HEK293T (cell line): ENCODE measurements at regions not wholly inside any gene's neighbourhood (a gene's known extent, or its start where the extent isn't known, plus 50 kb on each side); places are given as distances from the start of the nearest gene placed in this dataset.

Experiments
- CTCF ChIA-PET: fragments of 350-600 bp; formaldehyde crosslinking; extraction: SDS; loops from one replicate; lab custom pipeline; 2021; ENCODE audit warnings: antibody characterized with exemption, inconsistent platforms; lab: Yijun Ruan, JAX
- POLR2A ChIA-PET: fragments of 350-600 bp; formaldehyde crosslinking; extraction: SDS; loops from one replicate; lab custom pipeline; 2020; ENCODE audit warnings: antibody characterized with exemption, inconsistent platforms; lab: Yijun Ruan, JAX
- DNase-seq: peaks from one replicate; pipeline ENCODE4 v3.0.0; 2012; ENCODE audit warnings: mixed read lengths; ENCODE audit errors: extremely low spot score
- ARNT ChIP-seq: fragments of 450-650 bp; IDR thresholded peaks from 2 replicates; pipeline ENCODE4 v1.6.1; 2017; ENCODE audit warnings: mild to moderate bottlenecking
- BHLHE40 ChIP-seq: fragments of 450-650 bp; IDR thresholded peaks from 2 replicates; pipeline ENCODE4 v1.6.1; 2016; ENCODE audit warnings: mild to moderate bottlenecking, moderate library complexity, borderline replicate concordance
- CTBP1 ChIP-seq: fragments of 450-650 bp; IDR thresholded peaks from 2 replicates; pipeline ENCODE4 v1.6.1; 2016; ENCODE audit warnings: borderline replicate concordance
- ELF4 ChIP-seq: fragments of 450-650 bp; IDR thresholded peaks from 2 replicates; pipeline ENCODE4 v1.6.1; 2017; ENCODE audit warnings: antibody characterized with exemption
- FOXA1 ChIP-seq: fragments of 450-650 bp; IDR thresholded peaks from 2 replicates; pipeline ENCODE4 v1.6.1; 2016; ENCODE audit warnings: mild to moderate bottlenecking
- FOXK2 ChIP-seq: fragments of 450-650 bp; IDR thresholded peaks from 2 replicates; pipeline ENCODE4 v1.6.1; 2016; ENCODE audit warnings: mild to moderate bottlenecking
- FOXM1 ChIP-seq: fragments of 450-650 bp; IDR thresholded peaks from 2 replicates; pipeline ENCODE4 v1.6.1; 2017; ENCODE audit warnings: mild to moderate bottlenecking, borderline replicate concordance
- HDGF ChIP-seq: fragments of 450-650 bp; IDR thresholded peaks from 2 replicates; pipeline ENCODE4 v1.6.1; 2017; ENCODE audit warnings: antibody characterized with exemption, borderline replicate concordance
- L3MBTL2 ChIP-seq: fragments of 450-650 bp; conservative IDR thresholded peaks from 2 replicates; pipeline ENCODE4 v1.6.1; 2016; ENCODE audit warnings: mild to moderate bottlenecking
- LEF1 ChIP-seq: fragments of 450-650 bp; IDR thresholded peaks from 2 replicates; pipeline ENCODE4 v1.6.1; 2017; ENCODE audit warnings: mild to moderate bottlenecking, borderline replicate concordance
- NFRKB ChIP-seq: fragments of 450-650 bp; IDR thresholded peaks from 2 replicates; pipeline ENCODE4 v1.6.1; 2016; ENCODE audit warnings: mild to moderate bottlenecking, moderate library complexity
- PKNOX1 ChIP-seq: fragments of 450-650 bp; IDR thresholded peaks from 2 replicates; pipeline ENCODE4 v1.6.1; 2016
- SP1 ChIP-seq: fragments of 450-650 bp; IDR thresholded peaks from 2 replicates; pipeline ENCODE4 v1.6.1; 2017
- SUZ12 ChIP-seq: fragments of 450-650 bp; IDR thresholded peaks from 2 replicates; pipeline ENCODE4 v1.6.1; 2016; ENCODE audit warnings: mild to moderate bottlenecking
- TARDBP ChIP-seq: fragments of 450-650 bp; IDR thresholded peaks from 2 replicates; pipeline ENCODE4 v1.6.1; 2016
- ZNF384 ChIP-seq: fragments of 450-650 bp; IDR thresholded peaks from 2 replicates; pipeline ENCODE4 v1.6.1; 2016

- TF ChIP-seq FOXK2: no peak
- no peak for TF ChIP-seq NFRKB
- no peak for TF ChIP-seq BHLHE40
- no peak for TF ChIP-seq CTBP1
- TF ChIP-seq LEF1: no peak
- no peak for TF ChIP-seq PKNOX1
- CTCF ChIA-PET: no interaction called here
- POLR2A ChIA-PET: no interaction called here
- DNase-seq: no peak
These were observed 431.5 kb upstream of the BOD1L1 start for GRCh38 chr4:14059006-14059405.

- no peak for TF ChIP-seq CTBP1
- no peak for TF ChIP-seq FOXM1
- TF ChIP-seq TARDBP: no peak
- TF ChIP-seq LEF1: no peak
- TF ChIP-seq ELF4: no peak
- no peak for TF ChIP-seq ZNF384
- TF ChIP-seq SP1: no peak
- no peak for TF ChIP-seq PKNOX1
- TF ChIP-seq HDGF: no peak
- TF ChIP-seq L3MBTL2: no peak
- TF ChIP-seq FOXK2: no peak
- no peak for TF ChIP-seq FOXA1
- TF ChIP-seq NFRKB: no peak
- TF ChIP-seq ARNT: no peak
- no peak for TF ChIP-seq SUZ12
- no peak for TF ChIP-seq BHLHE40
- POLR2A ChIA-PET: no interaction called here
- DNase-seq: no peak
- CTCF ChIA-PET: interaction anchor here (0.7 kb wide), 1 partner anchor 1937 kb away, joined by 5 read pairs; no protein-coding TSS in a partner anchor
These were observed 437.5 kb upstream of the BOD1L1 start for GRCh38 chr4:14064984-14065383.

GRCh38 chr4:14065406-14065805 is 437.9 kb upstream of the BOD1L1 start:
- DNase-seq: no peak
- ChIA-PET CTCF (interaction anchor here (0.7 kb wide), 1 partner anchor 1937 kb away, joined by 5 read pairs; no protein-coding TSS in a partner anchor), POLR2A (no interaction called here)
- no peak for TF ChIP-seq SP1

GRCh38 chr4:14066979-14067378 is 439.5 kb upstream of the BOD1L1 start:
- POLR2A ChIA-PET: no interaction called here
- DNase-seq: no peak
- CTCF ChIA-PET: no interaction called here
- TF ChIP-seq PKNOX1 (no peak), FOXA1 (no peak), ARNT (no peak), ZNF384 (no peak), ELF4 (no peak), FOXK2 (no peak), L3MBTL2 (no peak), NFRKB (no peak), LEF1 (no peak), HDGF (no peak), SP1 (no peak)

- CTCF ChIA-PET: no interaction called here
- POLR2A ChIA-PET: no interaction called here
- TF ChIP-seq ARNT (no peak), HDGF (no peak), FOXA1 (no peak), ZNF384 (no peak), SUZ12 (no peak), ELF4 (no peak), TARDBP (no peak), PKNOX1 (no peak), LEF1 (no peak), NFRKB (no peak), FOXK2 (no peak), BHLHE40 (no peak), CTBP1 (no peak)
- DNase-seq: no peak
These were observed 442.4 kb upstream of the BOD1L1 start for GRCh38 chr4:14069886-14070285.

GRCh38 chr4:14070289-14070880 is 442.9 kb upstream of the BOD1L1 start:
- DNase-seq: no peak
- CTCF ChIA-PET: no interaction called here
- POLR2A ChIA-PET: no interaction called here
- TF ChIP-seq CTBP1: no peak
